Pons (tissue), 1 donor: ENCODE measurements at regions not wholly inside any gene's neighbourhood (a gene's known extent, or its start where the extent isn't known, plus 50 kb on each side); places are given as distances from the start of the nearest gene placed in this dataset.
"Not testable (repeated sequence)": the region's sequence is repeated elsewhere in the genome, so short reads cannot be mapped to it uniquely, and the experiment has no call there.

Experiments
- DNase-seq: peaks from one replicate; pipeline ENCODE4 v3.0.0-alpha.2; 2016; ENCODE audit warnings: low spot score

- no peak for DNase-seq
These were observed 225.9 kb upstream of the PITX2 start for GRCh38 chr4:110848787-110849186.

GRCh38 chr4:110849461-110849860, 226.6 kb upstream of the PITX2 start:
- no peak for DNase-seq

- DNase-seq = no peak
These were observed 227.9 kb upstream of the PITX2 start for GRCh38 chr4:110850461-110851442.

- no peak for DNase-seq
These were observed 229.1 kb upstream of the PITX2 start for GRCh38 chr4:110851989-110852388.

GRCh38 chr4:110852793-110853192, 229.9 kb upstream of the PITX2 start:
- no peak for DNase-seq

- DNase-seq = no peak
These were observed 230.4 kb upstream of the PITX2 start for GRCh38 chr4:110853242-110853641.

GRCh38 chr4:110854021-110854678, 231.3 kb upstream of the PITX2 start:
- no peak for DNase-seq

GRCh38 chr4:110860125-110860524, 237.2 kb upstream of the PITX2 start:
- no peak for DNase-seq

GRCh38 chr4:110860901-110861300, 238.0 kb upstream of the PITX2 start:
- DNase-seq = no peak

- no peak for DNase-seq
These were observed 242.9 kb upstream of the PITX2 start for GRCh38 chr4:110865611-110866259.

GRCh38 chr4:110867251-110867960, 244.5 kb upstream of the PITX2 start:
- DNase-seq = no peak

GRCh38 chr4:110867981-110868720, 245.3 kb upstream of the PITX2 start:
- no peak for DNase-seq

GRCh38 chr4:110869114-110869513, 246.2 kb upstream of the PITX2 start:
- no peak for DNase-seq

- peak; percentile 28 for DNase-seq
These were observed 247.1 kb upstream of the PITX2 start for GRCh38 chr4:110869862-110870572.

GRCh38 chr4:110876214-110876613, 253.3 kb upstream of the PITX2 start:
- not testable (repeated sequence) for DNase-seq

GRCh38 chr4:110876866-110877265, 254.0 kb upstream of the PITX2 start:
- no peak for DNase-seq

- no peak for DNase-seq
These were observed 255.0 kb upstream of the PITX2 start for GRCh38 chr4:110877778-110878370.

GRCh38 chr4:110878413-110878812, 255.5 kb upstream of the PITX2 start:
- no peak for DNase-seq

GRCh38 chr4:110878956-110879355, 256.1 kb upstream of the PITX2 start:
- DNase-seq = no peak

- no peak for DNase-seq
These were observed 263.4 kb upstream of the PITX2 start for GRCh38 chr4:110886270-110886669.
